GM10248 (cell line): ENCODE measurements at regions not wholly inside any gene's neighbourhood (a gene's known extent, or its start where the extent isn't known, plus 50 kb on each side); places are given as distances from the start of the nearest gene placed in this dataset.

Experiments
- CTCF ChIA-PET: fragments of 300-600 bp; sonication (Branson Sonifier 250); formaldehyde crosslinking; extraction: SDS; loops from one replicate; lab custom pipeline; 2021; ENCODE audit warnings: antibody characterized with exemption; lab: Yijun Ruan, JAX
- POLR2A ChIA-PET: fragments of 350-650 bp; sonication (Branson Sonifier 250); formaldehyde crosslinking; extraction: SDS; loops from one replicate; lab custom pipeline; 2020; ENCODE audit warnings: antibody characterized with exemption; lab: Yijun Ruan, JAX
- DNase-seq: peaks from one replicate; pipeline ENCODE4 v3.0.0; 2012; ENCODE audit errors: extremely low spot score
- CTCF ChIP-seq: IDR thresholded peaks from 2 replicates; pipeline ENCODE4 v1.5.1; 2012; ENCODE audit warnings: mild to moderate bottlenecking, low read depth; ENCODE audit errors: extremely low read depth, missing control alignments, control extremely low read depth

- no peak for TF ChIP-seq CTCF
- ChIA-PET POLR2A (no interaction called here), CTCF (interaction anchor here (0.6 to 2.4 kb wide), 17 partner anchors 8 to 50 kb away, joined by 3 to 11 read pairs (median 3); a partner anchor contains a TSS)
- DNase-seq: no peak
Observed at GRCh38 chr14:73777420-73777819, 63.2 kb upstream of the PNMA1 start.

- ChIA-PET CTCF (interaction anchor here (1.1 to 6.8 kb wide), 7 partner anchors 9 to 47 kb away, joined by 3 to 83 read pairs (median 4); a partner anchor contains a TSS), POLR2A (interaction anchor here (1.1 to 1.2 kb wide), 2 partner anchors 9 to 12 kb away, joined by 3 read pairs; no protein-coding TSS in a partner anchor)
- TF ChIP-seq CTCF: no peak
- no peak for DNase-seq
Observed at GRCh38 chr14:73776194-73776537, 62.0 kb upstream of the PNMA1 start.

GRCh38 chr14:73775339-73776193 is 61.4 kb upstream of the PNMA1 start:
- TF ChIP-seq CTCF: no peak
- CTCF ChIA-PET: interaction anchor here (1.1 to 6.8 kb wide), 7 partner anchors 10 to 47 kb away, joined by 3 to 83 read pairs (median 4); a partner anchor contains a TSS
- no peak for DNase-seq
- POLR2A ChIA-PET: interaction anchor here (1.1 to 1.2 kb wide), 2 partner anchors 10 to 12 kb away, joined by 3 read pairs; no protein-coding TSS in a partner anchor

- no peak for TF ChIP-seq CTCF
- ChIA-PET POLR2A (interaction anchor here (0.9 to 1.1 kb wide), 2 partner anchors 12 to 13 kb away, joined by 3 read pairs; no protein-coding TSS in a partner anchor), CTCF (interaction anchor here (1.4 to 6.8 kb wide), 6 partner anchors 10 to 33 kb away, joined by 3 to 83 read pairs (median 4); a partner anchor contains a TSS)
- DNase-seq: no peak
Observed at GRCh38 chr14:73774671-73775070, 60.5 kb upstream of the PNMA1 start.

- DNase-seq: no peak
- ChIA-PET CTCF (interaction anchor here (1.0 to 6.8 kb wide), 5 partner anchors 9 to 30 kb away, joined by 3 to 83 read pairs (median 4); a partner anchor contains a TSS), POLR2A (interaction anchor here (0.6 to 1.1 kb wide), 3 partner anchors 11 to 21 kb away, joined by 3 read pairs; no protein-coding TSS in a partner anchor)
- TF ChIP-seq CTCF: no peak
Observed at GRCh38 chr14:73774241-73774570, 60.0 kb upstream of the PNMA1 start.

GRCh38 chr14:73773441-73774240 is 59.5 kb upstream of the PNMA1 start:
- CTCF ChIA-PET: interaction anchor here (1.0 to 6.8 kb wide), 5 partner anchors 9 to 29 kb away, joined by 3 to 83 read pairs (median 4); a partner anchor contains a TSS
- POLR2A ChIA-PET: interaction anchor here (0.6 to 1.1 kb wide), 5 partner anchors 11 to 20 kb away, joined by 3 to 5 read pairs (median 3); no protein-coding TSS in a partner anchor
- TF ChIP-seq CTCF: no peak
- DNase-seq: no peak
